PC-3 (cell line): ENCODE measurements at regions not wholly inside any gene's neighbourhood (a gene's known extent, or its start where the extent isn't known, plus 50 kb on each side); places are given as distances from the start of the nearest gene placed in this dataset.

Experiments used
- ATAC-seq: fragments of 200-7000 bp; cut with Tn5 transposase; 2 replicates; pipeline ENCODE4 v1.9.1; 2020; ENCODE audit warnings: mild to moderate bottlenecking, moderate library complexity
- BruUV-seq: library from RNA; stranded (reverse); fragments of 400-500 nt; replicated peaks from 2 replicates; lab custom pipeline; 2021; lab: Mats Ljungman, UMichigan
- CTCF ChIA-PET: fragments of 300-600 bp; sonication (Branson Sonifier 250); formaldehyde crosslinking; loops from one replicate; lab custom pipeline; 2022; ENCODE audit warnings: antibody characterized with exemption; lab: Charles Lee
- POLR2A ChIA-PET: fragments of 300-600 bp; sonication (Branson Sonifier 250); formaldehyde crosslinking; loops from one replicate; lab custom pipeline; 2022; ENCODE audit warnings: antibody characterized with exemption; ENCODE audit not compliant: unreplicated experiment; lab: Charles Lee
- DNase-seq: peaks from one replicate; pipeline ENCODE4 v3.0.0-alpha.2; 2015
- H2AFZ ChIP-seq: fragments of 300-600 bp; sonication (generic); 2 replicates; pipeline ENCODE4 v1.6.0; 2016; ENCODE audit warnings: antibody characterized with exemption, low read length
- H3F3A ChIP-seq: fragments of 300-600 bp; sonication (generic); one replicate; pipeline ENCODE4 v1.6.0; 2017; ENCODE audit warnings: antibody characterized with exemption, low read length, control low read depth, mild to moderate bottlenecking; ENCODE audit not compliant: unreplicated experiment
- H3K27ac ChIP-seq: fragments of 300-600 bp; sonication (generic); 2 replicates; pipeline ENCODE4 v1.5.1; 2016; ENCODE audit warnings: mild to moderate bottlenecking, low read length
- H3K27me3 ChIP-seq: fragments of 300-600 bp; sonication (generic); 2 replicates; pipeline ENCODE4 v1.6.1; 2016; ENCODE audit warnings: low read length, mixed read lengths
- H3K36me3 ChIP-seq: fragments of 300-600 bp; sonication (generic); 2 replicates; pipeline ENCODE4 v1.6.1; 2016; ENCODE audit warnings: low read depth, mixed run types, low read length, mixed read lengths
- H3K4me1 ChIP-seq: fragments of 300-600 bp; sonication (generic); 2 replicates; pipeline ENCODE4 v1.5.1; 2016; ENCODE audit warnings: low read length; ENCODE audit not compliant: insufficient read depth
- H3K4me2 ChIP-seq: fragments of 300-600 bp; sonication (generic); 2 replicates; pipeline ENCODE4 v1.6.0; 2016; ENCODE audit warnings: low read length
- H3K4me3 ChIP-seq: fragments of 300-600 bp; sonication (generic); 2 replicates; pipeline ENCODE4 v1.5.1; 2016; ENCODE audit warnings: mild to moderate bottlenecking, low read length, mixed read lengths
- H3K79me2 ChIP-seq: fragments of 300-600 bp; sonication (generic); 2 replicates; pipeline ENCODE4 v1.6.1; 2017; ENCODE audit warnings: low read length, mixed read lengths
- H3K9ac ChIP-seq: fragments of 300-600 bp; sonication (generic); 2 replicates; pipeline ENCODE4 v1.6.0; 2016; ENCODE audit warnings: mild to moderate bottlenecking, low read length
- H3K9me2 ChIP-seq: fragments of 300-600 bp; sonication (generic); replicated peaks from 2 replicates; pipeline ENCODE4 v1.6.1; 2016; ENCODE audit warnings: mixed run types, low read length, mixed read lengths
- H3K9me3 ChIP-seq: fragments of 300-600 bp; sonication (generic); 2 replicates; pipeline ENCODE4 v1.6.1; 2016; ENCODE audit warnings: low read length, mixed read lengths
- H4K20me1 ChIP-seq: fragments of 300-600 bp; sonication (generic); 2 replicates; pipeline ENCODE4 v1.6.1; 2016; ENCODE audit warnings: low read length, mixed read lengths
- CTCF ChIP-seq: fragments of 300-600 bp; sonication (generic); conservative IDR thresholded peaks from 2 replicates; pipeline ENCODE4 v1.5.1; 2017; ENCODE audit warnings: antibody characterized with exemption, low read depth, mild to moderate bottlenecking, low read length
- EZH2 ChIP-seq: fragments of 300-600 bp; sonication (generic); IDR thresholded peaks from one replicate; pipeline ENCODE4 v1.6.1; 2017; ENCODE audit warnings: antibody characterized with exemption, mild to moderate bottlenecking, low read length; ENCODE audit not compliant: unreplicated experiment
- EZH2phosphoT487 ChIP-seq: fragments of 300-600 bp; sonication (generic); IDR thresholded peaks from 2 replicates; pipeline ENCODE4 v1.6.1; 2018; ENCODE audit warnings: mild to moderate bottlenecking, antibody characterized with exemption, low read length, borderline replicate concordance
- intact Hi-C: fragments of 100-400 bp; cut with micrococcal nuclease; formaldehyde crosslinking; loops from 2 replicates; pipeline ENCODE4 v1.9.0; 2023

DNA sequence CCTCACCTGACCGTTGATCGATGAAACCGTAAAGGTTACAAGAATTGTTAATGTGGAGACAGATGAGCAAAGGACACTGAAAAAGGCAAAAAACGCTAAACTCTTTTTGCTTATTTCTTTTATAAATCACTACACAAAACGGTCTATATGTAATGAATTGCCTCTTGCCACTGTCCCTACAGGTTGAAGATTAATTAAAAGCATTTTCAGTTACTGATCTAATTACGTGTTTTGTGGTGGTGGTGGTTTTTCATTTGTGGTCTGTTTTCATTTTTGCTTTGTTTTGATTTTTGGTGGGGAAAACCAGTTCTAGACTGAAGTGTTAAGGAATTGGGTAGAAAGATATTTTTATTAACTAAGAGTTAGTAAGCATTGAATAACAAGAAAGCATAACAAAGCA, 299.2 kb upstream of the LRRN1 start:
- Histone ChIP-seq H3K4me1 (no peaks in the 10 kb centered on the region), H3K27me3 (no peaks in the 10 kb centered on the region), H4K20me1 (no peaks in the 10 kb centered on the region), H3F3A (no peaks in the 10 kb centered on the region), H3K36me3 (no peaks in the 10 kb centered on the region), H3K4me2 (no peak overlapping the region), H3K9me3 (peaks cover 38% of the 10 kb centered on the region; the same call in 1 of the 2 replicates), H3K27ac (no peak overlapping the region), H3K9ac (no peak overlapping the region), H3K9me2 (no peaks in the 10 kb centered on the region), H3K79me2 (no peaks in the 10 kb centered on the region), H2AFZ (no peak overlapping the region), H3K4me3 (no peak overlapping the region)
- no peak for ATAC-seq
- intact Hi-C loops, result no loop called here
- TF ChIP-seq EZH2, result no peak
- no peak for TF ChIP-seq CTCF
- TF ChIP-seq EZH2phosphoT487, result no peak
- no peak for DNase-seq
- no TSS peak for BruUV-seq
- CTCF ChIA-PET, result no interaction called here
- POLR2A ChIA-PET, result no interaction called here

- Histone ChIP-seq H3K27ac (no peak overlapping the region), H3K36me3 (no peaks in the 10 kb centered on the region), H4K20me1 (no peaks in the 10 kb centered on the region), H3K4me2 (no peak overlapping the region), H3K9ac (no peak overlapping the region), H3F3A (no peaks in the 10 kb centered on the region), H3K9me2 (no peaks in the 10 kb centered on the region), H3K4me1 (no peaks in the 10 kb centered on the region), H2AFZ (no peak overlapping the region), H3K79me2 (no peaks in the 10 kb centered on the region), H3K4me3 (no peak overlapping the region), H3K9me3 (peaks cover 32% of the 10 kb centered on the region; the same call in 1 of the 2 replicates), H3K27me3 (no peaks in the 10 kb centered on the region)
- BruUV-seq, result no TSS peak
- TF ChIP-seq EZH2phosphoT487 (no peak), EZH2 (no peak), CTCF (no peak)
- ATAC-seq (no peak), DNase-seq (no peak)
- ChIA-PET CTCF (no interaction called here), POLR2A (no interaction called here)
- intact Hi-C loops, result no loop called here
Observed at GRCh38 chr3:3499012-3499562, 300.1 kb upstream of the LRRN1 start.

GRCh38 chr3:3495611-3496010, 303.6 kb upstream of the LRRN1 start:
- Histone ChIP-seq H3K27me3 (no peaks in the 10 kb centered on the region), H3K27ac (no peak overlapping the region), H3F3A (no peaks in the 10 kb centered on the region), H2AFZ (no peak overlapping the region), H3K9me3 (peaks cover 44% of the 10 kb centered on the region; the same call in 1 of the 2 replicates), H3K4me1 (no peaks in the 10 kb centered on the region), H3K4me2 (no peak overlapping the region), H3K4me3 (no peak overlapping the region), H3K36me3 (no peaks in the 10 kb centered on the region), H3K9me2 (no peaks in the 10 kb centered on the region), H3K79me2 (no peaks in the 10 kb centered on the region), H4K20me1 (no peaks in the 10 kb centered on the region), H3K9ac (no peak overlapping the region)
- no peak for TF ChIP-seq CTCF
- no peak for TF ChIP-seq EZH2phosphoT487
- no peak for TF ChIP-seq EZH2
- intact Hi-C loops, result no loop called here
- POLR2A ChIA-PET, result no interaction called here
- CTCF ChIA-PET, result no interaction called here
- ATAC-seq (no peak), DNase-seq (no peak)
- no TSS peak for BruUV-seq
